Type B pancreatic cell (in vitro differentiated cells): ENCODE measurements at regions not wholly inside any gene's neighbourhood (a gene's known extent, or its start where the extent isn't known, plus 50 kb on each side); places are given as distances from the start of the nearest gene placed in this dataset.
"Not testable (repeated sequence)": the region's sequence is repeated elsewhere in the genome, so short reads cannot be mapped to it uniquely, and the experiment has no call there.

Source experiments
- DNase-seq: peaks from one replicate; pipeline ENCODE4 v3.0.0; 2021; ENCODE audit warnings: mixed read lengths; ENCODE audit not compliant: unreplicated experiment; ENCODE audit errors: extremely low spot score
- H3K27ac Mint-ChIP-seq: 2 replicates; pipeline ENCODE4 v1.8.0; 2021; ENCODE audit warnings: mild to moderate bottlenecking, mixed read lengths
- H3K27me3 Mint-ChIP-seq: 2 replicates; pipeline ENCODE4 v1.8.0; 2021; ENCODE audit warnings: mixed read lengths
- H3K36me3 Mint-ChIP-seq: 2 replicates; pipeline ENCODE4 v1.8.0; 2021; ENCODE audit warnings: mixed read lengths
- H3K4me1 Mint-ChIP-seq: one replicate; pipeline ENCODE4 v1.8.0; 2021; ENCODE audit warnings: mixed read lengths; ENCODE audit not compliant: unreplicated experiment
- H3K4me3 Mint-ChIP-seq: 2 replicates; pipeline ENCODE4 v1.8.0; 2021; ENCODE audit warnings: mild to moderate bottlenecking, mixed read lengths
- H3K9me3 Mint-ChIP-seq: 2 replicates; pipeline ENCODE4 v1.8.0; 2021; ENCODE audit warnings: mixed read lengths
- TF ChIP-seq, protein P1 (sequence below): fragments of 200-600 bp; sonication (generic); conservative IDR thresholded peaks from 2 replicates; pipeline ENCODE4 v1.5.0; 2021; ENCODE audit warnings: antibody characterized with exemption, mild to moderate bottlenecking

DNA sequence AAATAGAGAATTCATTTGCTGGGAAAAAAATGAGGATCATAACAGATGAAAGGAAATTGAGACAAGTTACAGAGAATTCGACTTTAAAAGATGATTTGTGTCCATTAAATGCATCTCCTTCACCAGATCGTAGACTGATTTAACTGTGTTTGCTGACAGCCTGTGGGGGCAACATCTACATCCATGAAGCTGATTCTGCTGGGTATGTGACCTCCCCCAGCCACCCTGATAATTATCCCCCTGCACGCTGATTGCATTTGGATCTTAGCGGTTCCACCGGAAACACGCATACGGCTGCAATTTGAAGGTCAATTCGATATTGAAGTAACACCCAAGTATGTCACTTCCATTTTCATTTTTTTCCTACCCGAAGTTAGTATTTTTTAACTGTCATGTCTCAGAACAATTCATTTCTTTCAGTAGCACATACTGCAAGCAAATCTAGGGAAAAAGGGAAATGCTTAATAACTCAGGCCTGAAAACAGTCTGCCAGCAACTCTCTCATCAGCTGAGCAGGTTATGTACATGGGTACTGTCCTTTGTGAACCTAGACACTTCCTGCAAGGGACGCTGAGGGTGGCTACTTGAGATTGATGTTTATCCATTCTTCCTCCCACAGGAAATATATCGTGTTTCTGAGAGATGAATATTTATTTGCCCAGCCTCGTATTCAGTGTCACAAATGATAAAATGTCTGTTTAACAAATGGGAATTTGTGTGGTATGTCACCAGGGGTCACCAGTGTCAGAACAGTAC lies 134.9 kb downstream of the ZNF22 start:
- H3K4me1 Mint-ChIP-seq, result peaks cover 10% of the 10 kb centered on the region
- no peaks in the 10 kb centered on the region for H3K27me3 Mint-ChIP-seq
- TF ChIP-seq, protein P1, sequence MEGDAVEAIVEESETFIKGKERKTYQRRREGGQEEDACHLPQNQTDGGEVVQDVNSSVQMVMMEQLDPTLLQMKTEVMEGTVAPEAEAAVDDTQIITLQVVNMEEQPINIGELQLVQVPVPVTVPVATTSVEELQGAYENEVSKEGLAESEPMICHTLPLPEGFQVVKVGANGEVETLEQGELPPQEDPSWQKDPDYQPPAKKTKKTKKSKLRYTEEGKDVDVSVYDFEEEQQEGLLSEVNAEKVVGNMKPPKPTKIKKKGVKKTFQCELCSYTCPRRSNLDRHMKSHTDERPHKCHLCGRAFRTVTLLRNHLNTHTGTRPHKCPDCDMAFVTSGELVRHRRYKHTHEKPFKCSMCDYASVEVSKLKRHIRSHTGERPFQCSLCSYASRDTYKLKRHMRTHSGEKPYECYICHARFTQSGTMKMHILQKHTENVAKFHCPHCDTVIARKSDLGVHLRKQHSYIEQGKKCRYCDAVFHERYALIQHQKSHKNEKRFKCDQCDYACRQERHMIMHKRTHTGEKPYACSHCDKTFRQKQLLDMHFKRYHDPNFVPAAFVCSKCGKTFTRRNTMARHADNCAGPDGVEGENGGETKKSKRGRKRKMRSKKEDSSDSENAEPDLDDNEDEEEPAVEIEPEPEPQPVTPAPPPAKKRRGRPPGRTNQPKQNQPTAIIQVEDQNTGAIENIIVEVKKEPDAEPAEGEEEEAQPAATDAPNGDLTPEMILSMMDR, result no peak
- H3K9me3 Mint-ChIP-seq, result no peaks in the 10 kb centered on the region
- no peaks in the 10 kb centered on the region for H3K36me3 Mint-ChIP-seq
- no peak overlapping the region for H3K27ac Mint-ChIP-seq
- no peak for DNase-seq
- no peak overlapping the region for H3K4me3 Mint-ChIP-seq

DNA sequence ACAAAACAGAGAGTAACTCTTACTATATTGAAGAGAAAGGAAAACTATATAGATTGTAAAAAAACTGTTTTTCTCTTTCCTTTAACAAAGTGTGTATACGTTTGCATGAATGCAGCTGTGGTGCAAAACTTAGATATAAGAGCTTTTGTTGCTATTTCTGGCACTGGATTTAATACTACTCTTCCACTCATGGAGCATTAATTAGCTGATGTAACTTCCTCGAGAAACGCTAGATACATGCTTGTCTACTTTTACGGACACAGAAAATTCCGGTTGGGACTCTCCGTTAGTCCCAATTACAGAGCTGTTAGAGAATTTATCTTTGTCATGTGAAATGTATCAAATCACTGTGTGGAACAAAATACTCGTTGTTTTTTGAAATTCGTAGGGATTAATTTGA lies 135.5 kb downstream of the ZNF22 start:
- Mint-ChIP-seq H3K27me3 (no peaks in the 10 kb centered on the region), H3K27ac (no peak overlapping the region), H3K4me1 (peaks cover 10% of the 10 kb centered on the region), H3K4me3 (no peak overlapping the region), H3K9me3 (no peaks in the 10 kb centered on the region), H3K36me3 (no peaks in the 10 kb centered on the region)
- DNase-seq, result no peak
- TF ChIP-seq, protein P1, result no peak

DNA sequence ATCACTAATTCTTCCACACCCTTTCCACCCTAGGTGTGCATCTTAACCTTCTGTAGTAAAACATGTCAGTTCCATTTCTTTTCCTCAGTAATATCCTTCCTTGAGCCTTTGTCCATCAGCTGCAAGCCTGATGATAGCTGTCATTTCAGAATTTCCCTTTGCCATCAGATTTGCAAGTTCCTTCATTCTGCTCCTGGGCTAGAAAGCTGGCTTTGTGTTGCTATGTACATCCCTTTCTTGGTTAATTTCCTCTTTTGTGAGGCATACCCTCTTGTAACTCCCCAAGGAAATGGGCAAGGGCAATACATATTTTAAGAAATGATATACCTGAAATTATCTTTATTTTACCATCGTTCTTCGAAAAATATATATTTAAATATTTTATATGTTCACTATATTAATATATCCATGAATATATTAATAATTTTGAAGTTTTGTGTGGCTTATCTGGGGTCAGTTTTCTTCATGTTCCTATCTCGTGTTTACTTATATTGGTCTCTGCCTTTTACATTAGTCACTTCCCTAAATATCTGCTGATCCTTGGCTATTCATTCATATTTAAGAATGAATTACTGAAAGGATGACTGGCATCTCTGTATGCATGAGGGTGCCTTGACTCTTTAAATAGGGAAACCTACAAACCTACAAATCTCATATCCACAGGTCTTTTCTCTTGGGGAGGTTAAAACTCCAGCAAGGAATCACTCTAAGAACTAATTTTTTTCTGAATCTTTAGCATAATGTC lies 143.8 kb downstream of the ZNF22 start:
- Mint-ChIP-seq H3K27ac (no peak overlapping the region), H3K36me3 (no peaks in the 10 kb centered on the region), H3K4me1 (no peaks in the 10 kb centered on the region), H3K9me3 (no peaks in the 10 kb centered on the region), H3K27me3 (peaks cover 9% of the 10 kb centered on the region), H3K4me3 (no peak overlapping the region)
- no peak for DNase-seq
- TF ChIP-seq, protein P1, result no peak

DNA sequence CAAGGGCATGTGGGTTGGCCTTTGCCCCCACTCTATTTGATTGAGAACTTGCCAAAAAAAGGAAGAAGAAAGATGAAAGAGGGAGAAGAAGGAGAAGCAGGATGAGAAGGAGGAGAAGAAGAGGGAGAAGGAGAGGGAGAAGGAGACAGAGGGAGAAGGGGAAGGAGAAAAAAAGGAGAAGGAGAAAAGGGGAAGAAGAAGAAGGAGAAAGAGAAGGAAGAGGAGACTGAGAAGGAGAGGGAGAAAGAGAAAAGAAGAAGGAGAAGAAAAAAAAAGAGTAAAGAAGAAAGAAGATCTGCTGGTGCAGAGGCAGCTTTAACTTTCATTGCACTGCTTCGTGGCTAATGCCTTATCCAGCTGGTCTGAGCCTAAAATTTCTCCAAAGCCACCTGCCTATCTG lies 144.4 kb downstream of the ZNF22 start:
- not testable (repeated sequence) for DNase-seq, H3K4me3 Mint-ChIP-seq, H3K9me3 Mint-ChIP-seq, H3K4me1 Mint-ChIP-seq, H3K36me3 Mint-ChIP-seq, H3K27ac Mint-ChIP-seq, H3K27me3 Mint-ChIP-seq

DNA sequence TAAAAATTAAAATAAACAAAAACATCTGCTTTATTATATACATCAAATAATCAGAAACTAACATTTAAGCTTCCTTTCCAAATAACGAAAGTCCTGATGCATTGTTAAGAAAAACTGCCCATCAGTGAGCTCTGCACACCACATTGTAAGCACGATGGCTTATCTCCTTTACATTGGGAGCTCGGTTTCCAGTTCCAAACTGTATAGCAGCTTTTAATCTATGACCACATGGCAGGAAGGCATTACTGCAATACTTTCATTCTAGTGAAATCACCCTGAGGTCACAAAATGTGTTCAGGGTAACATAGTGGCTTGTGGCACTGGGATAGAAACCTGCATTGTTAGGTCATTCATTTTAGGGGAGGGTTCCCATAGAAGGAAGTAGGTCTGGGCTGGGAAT lies 146.3 kb downstream of the ZNF22 start:
- H3K9me3 Mint-ChIP-seq, result no peaks in the 10 kb centered on the region
- no peak for DNase-seq
- no peak overlapping the region for H3K4me3 Mint-ChIP-seq
- peaks cover 9% of the 10 kb centered on the region for H3K27me3 Mint-ChIP-seq
- H3K36me3 Mint-ChIP-seq, result no peaks in the 10 kb centered on the region
- H3K4me1 Mint-ChIP-seq, result no peaks in the 10 kb centered on the region
- TF ChIP-seq, protein P1, result no peak
- no peak overlapping the region for H3K27ac Mint-ChIP-seq

DNA sequence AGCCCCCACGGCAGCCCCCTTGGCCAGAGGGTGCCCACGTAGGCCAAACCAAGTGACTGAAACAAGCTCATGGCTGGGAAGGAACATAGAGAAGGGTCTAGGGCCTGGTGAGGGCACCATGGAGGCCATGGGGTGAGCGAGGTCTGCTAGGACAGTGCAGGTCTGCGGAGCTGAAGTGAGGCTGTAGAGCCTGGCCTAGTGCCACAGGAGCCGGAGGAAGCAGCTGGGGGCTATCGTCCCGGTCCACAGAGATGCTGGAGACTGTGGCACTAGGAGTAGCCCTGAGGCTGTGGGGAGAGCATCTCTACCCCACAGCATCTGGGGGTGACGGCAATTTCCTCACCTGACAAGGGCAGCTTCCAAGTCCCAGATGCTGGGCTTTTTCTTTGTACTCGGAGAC lies 150.3 kb downstream of the ZNF22 start:
- no peaks in the 10 kb centered on the region for H3K9me3 Mint-ChIP-seq
- no peak overlapping the region for H3K4me3 Mint-ChIP-seq
- H3K27ac Mint-ChIP-seq, result no peak overlapping the region
- no peaks in the 10 kb centered on the region for H3K36me3 Mint-ChIP-seq
- H3K27me3 Mint-ChIP-seq, result peaks cover under 1% of the 10 kb centered on the region
- no peaks in the 10 kb centered on the region for H3K4me1 Mint-ChIP-seq
- DNase-seq, result no peak
- TF ChIP-seq, protein P1, result no peak
